ENCODE measurements at regions not wholly inside any gene's neighbourhood (a gene's known extent, or its start where the extent isn't known, plus 50 kb on each side); places are given as distances from the start of the nearest gene placed in this dataset.

- no peak for TF ChIP-seq BHLHE40 (IDR thresholded peaks at IDR 0.05; ENCODE audit: low read depth, low read length)
- TF ChIP-seq CHD1 (IDR thresholded peaks at IDR 0.05; ENCODE audit: low read depth, low read length): no peak
- no peak for TF ChIP-seq MXI1 (IDR thresholded peaks at IDR 0.05; ENCODE audit: borderline replicate concordance, low read depth, low read length)
- no peak for TF ChIP-seq CEBPB (IDR thresholded peaks at IDR 0.05; ENCODE audit: low read depth, low read length)
- TF ChIP-seq RFX5 (IDR thresholded peaks at IDR 0.05; ENCODE audit: low read depth, low read length): no peak
- no peak for TF ChIP-seq ELK1 (IDR thresholded peaks at IDR 0.05; ENCODE audit: borderline replicate concordance, low read depth, low read length)
- TF ChIP-seq FOS (IDR thresholded peaks at IDR 0.05; ENCODE audit: low read depth, low read length): no peak
- TF ChIP-seq SMC3 (IDR thresholded peaks at IDR 0.05; ENCODE audit: low read depth, low read length): no peak
- no peak for TF ChIP-seq MAZ (IDR thresholded peaks at IDR 0.05; ENCODE audit: borderline replicate concordance, low read depth, low read length)
- TF ChIP-seq USF2 (IDR thresholded peaks at IDR 0.05; ENCODE audit: low read depth, low read length): no peak
- TF ChIP-seq MAFK (IDR thresholded peaks at IDR 0.05; ENCODE audit: low read depth, low read length): no peak
- no peak for TF ChIP-seq RAD21 (IDR thresholded peaks at IDR 0.05; ENCODE audit: low read length)
- TF ChIP-seq CTCF (conservative IDR thresholded peaks at IDR 0.05; ENCODE audit: low read depth, low read length): no peak
- TF ChIP-seq RCOR1 (IDR thresholded peaks at IDR 0.05; ENCODE audit: insufficient replicate concordance, low read length): no peak
- no peak for TF ChIP-seq NFE2L2 (IDR thresholded peaks at IDR 0.05; ENCODE audit: low read depth, low read length)
- 33% methylated on average over 2 of the region's 8 CpGs; no CpG with 5 or more reads in 1 of the 2 experiments for WGBS, 2 experiments (ENCODE audit: extremely low coverage in 2 of 2, insufficient read length in 1 of 2)
- no peak overlapping the region for H3K23ac ChIP-seq (ENCODE audit: low read depth, low read length)
- DNase-seq (no peak), ATAC-seq (ENCODE audit: low read depth) (no peak)
- H2AK5ac ChIP-seq (ENCODE audit: low read depth, low read length): no peak overlapping the region
- H2AFZ ChIP-seq (replicated peaks; ENCODE audit: low read length, poor library complexity): no peak overlapping the region
- no peak overlapping the region for H2BK20ac ChIP-seq (ENCODE audit: low read depth, low read length)
- no peaks in the 10 kb centered on the region for H3K9me1 ChIP-seq (ENCODE audit: insufficient read depth, low read length)
- no peaks in the 10 kb centered on the region for H4K20me1 ChIP-seq (ENCODE audit: insufficient read depth, low read length)
- no peak overlapping the region for H3K18ac ChIP-seq (ENCODE audit: low read depth, low read length)
- ChIA-PET POLR2A (ENCODE audit: unreplicated experiment) (no interaction called here), CTCF (no interaction called here)
- intact Hi-C loops (cut with micrococcal nuclease) (no loop called here), in situ Hi-C loops (cut with MboI; ENCODE audit: low sequenced_read_pairs) (no loop called here), dilution Hi-C loops (cut with HindIII; ENCODE audit: low sequenced_read_pairs, unreplicated experiment) (no loop called here)
- no peak overlapping the region for H2AK9ac ChIP-seq (replicated peaks; ENCODE audit: low read depth, low read length, poor library complexity)
- no peak overlapping the region for H4K5ac ChIP-seq (ENCODE audit: low read depth, low read length)
- H3K79me1 ChIP-seq (ENCODE audit: low read depth in 1 of 2, low read length in 2 of 2): no peaks in the 10 kb centered on the region
- H4K91ac ChIP-seq (ENCODE audit: insufficient read depth, low read depth, low read length): no peak overlapping the region
- H3K9ac ChIP-seq (ENCODE audit: low read depth, low read length): no peak overlapping the region
- H3K4me1 ChIP-seq (ENCODE audit: control insufficient read depth, insufficient read depth, low read length): no peaks in the 10 kb centered on the region
- H3K14ac ChIP-seq (replicated peaks; ENCODE audit: low read depth, low read length): no peak overlapping the region
- no peak overlapping the region for H3K4ac ChIP-seq (ENCODE audit: low read depth, low read length)
- no peak overlapping the region for H2BK15ac ChIP-seq (ENCODE audit: low read depth, low read length)
- H3K27ac ChIP-seq (ENCODE audit: insufficient read depth, low read length): no peak overlapping the region
- H3K56ac ChIP-seq (ENCODE audit: extremely low read depth, insufficient read depth, low read length): no peak overlapping the region
- no peak overlapping the region for H2BK120ac ChIP-seq (ENCODE audit: low read depth, low read length)
- no peak overlapping the region for H4K8ac ChIP-seq (ENCODE audit: low read depth in 2 of 2, low read length in 2 of 2)
- no peaks in the 10 kb centered on the region for H3K36me3 ChIP-seq (ENCODE audit: control insufficient read depth, insufficient read depth, low read length)
- no peaks in the 10 kb centered on the region for H3K27me3 ChIP-seq (ENCODE audit: control insufficient read depth, insufficient read depth, low read length)
- H2BK5ac ChIP-seq (ENCODE audit: low read depth, low read length, poor library complexity, severe bottlenecking): no peak overlapping the region
- no peak overlapping the region for H3K4me3 ChIP-seq (ENCODE audit: insufficient read depth, low read depth, low read length)
- no TSS peak for BruUV-seq (replicated peaks)
- peaks cover 6% of the 10 kb centered on the region for H3K9me3 ChIP-seq (ENCODE audit: control insufficient read depth, insufficient read depth, low read length)
- no peak overlapping the region for H3K4me2 ChIP-seq (ENCODE audit: low read depth, low read length)
Observed at GRCh38 chr7:138188290-138188858, 112.1 kb downstream of the AKR1D1 start.

Data from IMR-90 (cell line).